Breast epithelium (tissue), 4 donors: ENCODE measurements at regions not wholly inside any gene's neighbourhood (a gene's known extent, or its start where the extent isn't known, plus 50 kb on each side); places are given as distances from the start of the nearest gene placed in this dataset.

Source experiments
- DNase-seq, 2 donors: peaks; one replicate each; pipeline ENCODE4 v3.0.0-alpha.2; 2019; ENCODE audit warnings: low spot score in 2 of 2
- H3K27ac ChIP-seq, 2 donors: fragments of 200-600 bp; sonication (generic) in 1 of 2; one replicate each; pipeline ENCODE4 v1.5.1; 2016 to 2019; ENCODE audit warnings: mild to moderate bottlenecking in 1 of 2
- H3K27me3 ChIP-seq, 2 donors: fragments of 200-600 bp; sonication (generic) in 1 of 2; one replicate each; pipeline versions ENCODE4 v1.5.1 to v1.6.0; 2017 to 2019; ENCODE audit warnings: control low read depth in 1 of 2, mild to moderate bottlenecking in 1 of 2
- H3K36me3 ChIP-seq: fragments of 200-600 bp; one replicate; pipeline ENCODE4 v1.5.1; 2019
- H3K4me1 ChIP-seq, 2 donors: fragments of 200-600 bp; sonication (generic); one replicate each; pipeline ENCODE4 v1.5.1; 2016 to 2019; ENCODE audit warnings: control low read depth in 1 of 2
- H3K4me3 ChIP-seq, 3 donors: fragments of 200-600 bp; sonication (generic); 1 replicate in 2 of 3; 2 replicates in 1 of 3; pipeline ENCODE4 v1.5.1; 2016 to 2019; ENCODE audit warnings: mild to moderate bottlenecking in 3 of 3, moderate library complexity in 2 of 3
- H3K9me3 ChIP-seq, 2 donors: fragments of 200-600 bp; sonication (generic) in 1 of 2; one replicate each; pipeline ENCODE4 v1.5.1; 2016 to 2019; ENCODE audit warnings: control low read depth in 1 of 2
- CTCF ChIP-seq, 3 donors: fragments of 450-650 bp; IDR thresholded peaks; one replicate each; pipeline ENCODE4 v1.5.1; 2016 to 2017; ENCODE audit warnings: antibody characterized with exemption in 3 of 3, mild to moderate bottlenecking in 3 of 3, moderate library complexity in 3 of 3
- POLR2A ChIP-seq: fragments of 450-650 bp; IDR thresholded peaks from one replicate; pipeline ENCODE4 v1.6.1; 2016; ENCODE audit warnings: antibody characterized with exemption, mild to moderate bottlenecking, moderate library complexity
- POLR2AphosphoS5 ChIP-seq, 3 donors: sonication (generic); formaldehyde crosslinking; IDR thresholded peaks; one replicate each; pipeline ENCODE4 v1.6.1; 2017; ENCODE audit warnings: antibody characterized with exemption in 3 of 3
- intact Hi-C: fragments of 100-400 bp; cut with DNase I; formaldehyde crosslinking; loops from one replicate; pipeline ENCODE4 v1.15.1; 2023; ENCODE audit warnings: low total_unique reads

- Histone ChIP-seq H3K36me3 (no peaks in the 10 kb centered on the region), H3K27ac (peak overlapping the region; percentile 68 to 71), H3K27me3 (no peaks in the 10 kb centered on the region), H3K4me3 (no peak overlapping the region), H3K9me3 (no peaks in the 10 kb centered on the region), H3K4me1 (peaks cover 17 to 20% of the 10 kb centered on the region in 2 donors)
- intact Hi-C loops: loop anchor here (10.0 kb wide), 1 partner anchor 125 kb away; no protein-coding TSS in a partner anchor
- DNase-seq: no peak
- TF ChIP-seq CTCF (IDR thresholded peaks at IDR 0.05) (no peak), POLR2AphosphoS5 (IDR thresholded peaks at IDR 0.05) (no peak), POLR2A (no peak)
Measured at GRCh38 chr9:129339539-129340157, 161.6 kb upstream of the IER5L start.

- Histone ChIP-seq H3K27ac (peak overlapping the region; percentile 68 to 71), H3K4me1 (peaks cover 21 to 24% of the 10 kb centered on the region in 2 donors), H3K27me3 (no peaks in the 10 kb centered on the region), H3K4me3 (no peak overlapping the region), H3K9me3 (no peaks in the 10 kb centered on the region), H3K36me3 (no peaks in the 10 kb centered on the region)
- intact Hi-C loops: loop anchor here (10.0 kb wide), 1 partner anchor 126 kb away; no protein-coding TSS in a partner anchor
- TF ChIP-seq POLR2AphosphoS5 (IDR thresholded peaks at IDR 0.05) (peak in 2 of 3 donors; percentile 43 to 48), POLR2A (no peak)
- peak in 1 of 2 donors; percentile 60 for DNase-seq
Measured at GRCh38 chr9:129338724-129339430, 160.8 kb upstream of the IER5L start.

- H3K4me1 ChIP-seq: peaks cover 23 to 27% of the 10 kb centered on the region in 2 donors
- no peak for DNase-seq
- H3K27ac ChIP-seq: peak overlapping the region; percentile 96 to 98
- H3K36me3 ChIP-seq: no peaks in the 10 kb centered on the region
- TF ChIP-seq POLR2AphosphoS5 (IDR thresholded peaks at IDR 0.05): no peak
- no peak for TF ChIP-seq POLR2A
- TF ChIP-seq CTCF (IDR thresholded peaks at IDR 0.05): no peak
- H3K27me3 ChIP-seq: no peaks in the 10 kb centered on the region
- peak overlapping the region; percentile 31 to 59 (median 48) for H3K4me3 ChIP-seq
- intact Hi-C loops: loop anchor here (10.0 kb wide), 1 partner anchor 127 kb away; no protein-coding TSS in a partner anchor
- H3K9me3 ChIP-seq: no peaks in the 10 kb centered on the region
Measured at GRCh38 chr9:129337336-129338140, 159.5 kb upstream of the IER5L start.

DNA sequence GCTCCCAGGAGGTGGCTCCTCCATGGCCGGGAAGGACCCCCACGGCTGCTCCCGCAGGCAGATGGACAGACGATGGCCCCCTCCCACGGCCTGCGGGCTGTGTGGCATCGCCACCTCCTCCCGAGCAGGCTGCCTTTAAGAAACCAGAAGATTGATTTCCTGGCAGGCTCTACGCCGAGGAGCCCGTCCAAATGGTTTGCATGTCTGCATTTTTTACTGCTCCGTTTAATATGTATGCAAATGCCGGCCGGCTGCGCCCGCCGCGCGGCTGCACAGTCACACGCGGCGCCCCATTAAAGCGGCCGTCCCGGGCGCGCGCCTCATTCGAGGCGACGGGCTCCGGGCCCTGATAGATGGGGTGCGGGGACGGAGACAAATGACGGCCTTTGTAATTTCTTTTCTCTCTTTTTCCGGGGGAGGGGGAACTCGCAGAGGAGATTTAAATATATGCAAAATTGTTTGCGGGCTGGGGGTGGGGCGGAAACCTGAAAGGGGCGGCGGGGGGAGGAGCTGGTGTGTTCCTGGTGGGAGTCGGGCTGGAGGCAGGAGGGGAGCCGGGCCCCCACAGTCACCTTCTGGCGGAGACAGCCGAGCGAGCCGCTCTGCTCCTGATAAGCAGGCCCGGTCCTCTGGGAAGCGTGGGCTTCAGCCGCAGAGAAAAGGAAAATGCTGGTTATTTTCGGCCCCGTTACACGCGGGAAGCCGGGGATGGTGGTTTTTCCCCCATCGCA lies 158.7 kb upstream of the IER5L start:
- no peak for TF ChIP-seq POLR2A
- no peak for TF ChIP-seq CTCF (IDR thresholded peaks at IDR 0.05)
- TF ChIP-seq POLR2AphosphoS5 (IDR thresholded peaks at IDR 0.05): peak in 1 of 3 donors; percentile 11
- no peaks in the 10 kb centered on the region for H3K9me3 ChIP-seq
- H3K36me3 ChIP-seq: no peaks in the 10 kb centered on the region
- H3K4me1 ChIP-seq: peaks cover 23 to 27% of the 10 kb centered on the region in 2 donors
- peak in 1 of 2 donors; percentile 72 for DNase-seq
- no peaks in the 10 kb centered on the region for H3K27me3 ChIP-seq
- intact Hi-C loops: loop anchor here (10.0 kb wide), 1 partner anchor 128 kb away; no protein-coding TSS in a partner anchor
- peak overlapping the region; percentile 31 to 59 (median 48) for H3K4me3 ChIP-seq
- H3K27ac ChIP-seq: peak overlapping the region; percentile 96 to 98

- Histone ChIP-seq H3K36me3 (no peaks in the 10 kb centered on the region), H3K27ac (peak overlapping the region; percentile 96 to 98), H3K4me3 (peak overlapping the region; percentile 31 to 59 (median 48)), H3K4me1 (peaks cover 23 to 27% of the 10 kb centered on the region in 2 donors), H3K27me3 (no peaks in the 10 kb centered on the region), H3K9me3 (peaks cover 0 to 4% of the 10 kb centered on the region in 2 donors)
- TF ChIP-seq POLR2AphosphoS5 (IDR thresholded peaks at IDR 0.05) (no peak), CTCF (IDR thresholded peaks at IDR 0.05) (no peak), POLR2A (no peak)
- DNase-seq: no peak
- intact Hi-C loops: loop anchor here (10.0 kb wide), 1 partner anchor 129 kb away; no protein-coding TSS in a partner anchor
Measured at GRCh38 chr9:129336130-129336528, 158.1 kb upstream of the IER5L start.
